NB4 (cell line): ENCODE measurements at regions not wholly inside any gene's neighbourhood (a gene's known extent, or its start where the extent isn't known, plus 50 kb on each side); places are given as distances from the start of the nearest gene placed in this dataset.
"Not testable (repeated sequence)": the region's sequence is repeated elsewhere in the genome, so short reads cannot be mapped to it uniquely, and the experiment has no call there.

Experiments
- DNase-seq: peaks from one replicate; pipeline ENCODE4 v3.0.0; 2010; ENCODE audit warnings: low read depth
- H3K4me3 ChIP-seq: one replicate; pipeline ENCODE4 v1.5.1; 2011; ENCODE audit warnings: mild to moderate bottlenecking, low read depth, low read length, moderate library complexity
- MYC ChIP-seq: IDR thresholded peaks from 2 replicates; pipeline ENCODE4 v1.6.1; 2011; ENCODE audit warnings: low read depth, low read length
- POLR2A ChIP-seq: IDR thresholded peaks from 2 replicates; pipeline ENCODE4 v1.6.1; 2011; ENCODE audit warnings: mild to moderate bottlenecking; ENCODE audit not compliant: insufficient read length; ENCODE audit errors: extremely low read depth
- TF ChIP-seq, protein P1 (sequence below): IDR thresholded peaks from one replicate; pipeline ENCODE4 v1.5.1; 2012; ENCODE audit warnings: low read depth, low read length
- TF ChIP-seq, protein P2 (sequence below): IDR thresholded peaks from 2 replicates; pipeline ENCODE4 v1.6.1; 2011; ENCODE audit warnings: low read depth, low read length

GRCh38 chr19:34034318-34034846, 137.9 kb upstream of the LSM14A start:
- TF ChIP-seq POLR2A (no peak), MYC (no peak)
- TF ChIP-seq, protein P1, sequence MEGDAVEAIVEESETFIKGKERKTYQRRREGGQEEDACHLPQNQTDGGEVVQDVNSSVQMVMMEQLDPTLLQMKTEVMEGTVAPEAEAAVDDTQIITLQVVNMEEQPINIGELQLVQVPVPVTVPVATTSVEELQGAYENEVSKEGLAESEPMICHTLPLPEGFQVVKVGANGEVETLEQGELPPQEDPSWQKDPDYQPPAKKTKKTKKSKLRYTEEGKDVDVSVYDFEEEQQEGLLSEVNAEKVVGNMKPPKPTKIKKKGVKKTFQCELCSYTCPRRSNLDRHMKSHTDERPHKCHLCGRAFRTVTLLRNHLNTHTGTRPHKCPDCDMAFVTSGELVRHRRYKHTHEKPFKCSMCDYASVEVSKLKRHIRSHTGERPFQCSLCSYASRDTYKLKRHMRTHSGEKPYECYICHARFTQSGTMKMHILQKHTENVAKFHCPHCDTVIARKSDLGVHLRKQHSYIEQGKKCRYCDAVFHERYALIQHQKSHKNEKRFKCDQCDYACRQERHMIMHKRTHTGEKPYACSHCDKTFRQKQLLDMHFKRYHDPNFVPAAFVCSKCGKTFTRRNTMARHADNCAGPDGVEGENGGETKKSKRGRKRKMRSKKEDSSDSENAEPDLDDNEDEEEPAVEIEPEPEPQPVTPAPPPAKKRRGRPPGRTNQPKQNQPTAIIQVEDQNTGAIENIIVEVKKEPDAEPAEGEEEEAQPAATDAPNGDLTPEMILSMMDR, result no peak
- TF ChIP-seq, protein P2, sequence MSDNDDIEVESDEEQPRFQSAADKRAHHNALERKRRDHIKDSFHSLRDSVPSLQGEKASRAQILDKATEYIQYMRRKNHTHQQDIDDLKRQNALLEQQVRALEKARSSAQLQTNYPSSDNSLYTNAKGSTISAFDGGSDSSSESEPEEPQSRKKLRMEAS, result no peak

DNA sequence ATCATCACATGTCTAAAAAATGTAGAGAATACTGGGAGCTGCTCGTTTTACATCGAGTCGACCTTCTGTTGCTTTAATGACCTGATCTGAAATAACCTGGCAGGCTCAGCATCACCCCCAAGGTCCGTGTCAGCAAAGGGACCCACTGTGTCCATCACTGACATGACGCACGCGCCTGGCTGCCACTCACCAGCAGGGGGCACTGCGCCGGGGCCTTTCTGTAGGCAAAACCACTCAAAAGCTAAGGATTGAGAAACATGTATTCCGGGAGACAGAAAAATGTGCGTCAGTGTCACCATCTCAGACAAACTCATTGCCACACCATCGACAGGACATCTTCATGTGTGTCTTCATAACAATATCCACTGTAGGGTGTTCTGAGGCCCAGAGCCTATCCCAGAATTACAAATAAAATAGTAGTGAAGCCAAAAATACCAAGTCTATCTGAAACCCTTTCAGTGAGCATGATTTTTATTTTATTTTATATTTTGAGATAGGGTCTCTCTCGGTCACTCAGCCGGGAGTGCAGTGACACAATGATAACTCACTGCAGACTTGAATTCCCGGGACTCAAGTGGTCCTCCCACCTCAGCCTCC, 130.3 kb upstream of the LSM14A start:
- DNase-seq, result peak; percentile 70
- no peak overlapping the region for H3K4me3 ChIP-seq
- peak; percentile 48; the same call in 1 of the 2 replicates for TF ChIP-seq MYC
- TF ChIP-seq, protein P2, result peak; percentile 68; the same call in 1 of the 2 replicates
- no peak for TF ChIP-seq POLR2A
- TF ChIP-seq, protein P1, result peak; percentile 87

More at GRCh38 chr19:34034318-34034846, 137.9 kb upstream of the LSM14A start:
- DNase-seq, result no peak
- H3K4me3 ChIP-seq, result no peak overlapping the region

- no peak overlapping the region for H3K4me3 ChIP-seq
- TF ChIP-seq, protein P2, result no peak
- no peak for TF ChIP-seq POLR2A
- TF ChIP-seq, protein P1, result no peak
- TF ChIP-seq MYC, result no peak
- DNase-seq, result no peak
Observed at GRCh38 chr19:34044021-34044420, 128.3 kb upstream of the LSM14A start.

GRCh38 chr19:34049944-34050343, 122.4 kb upstream of the LSM14A start:
- no peak for TF ChIP-seq POLR2A
- TF ChIP-seq, protein P1, result no peak
- H3K4me3 ChIP-seq, result no peak overlapping the region
- DNase-seq, result no peak

DNA sequence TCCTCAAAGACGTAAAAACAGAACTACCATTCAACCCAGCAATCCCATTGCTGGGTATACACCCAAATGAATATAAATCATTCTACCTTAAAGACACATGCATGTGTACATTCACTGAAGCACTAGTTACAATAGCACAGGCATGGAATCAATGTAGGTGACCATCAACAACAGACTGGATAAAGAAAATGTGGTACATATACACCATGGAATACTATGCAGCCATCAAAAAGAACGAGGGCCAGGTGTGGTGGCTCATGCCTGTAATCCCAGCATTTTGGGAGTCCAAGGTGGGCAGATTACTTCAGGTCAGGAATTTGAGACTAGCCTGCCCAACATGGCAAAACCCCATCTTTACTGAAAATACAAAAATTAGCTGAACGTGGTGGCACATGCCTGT, 121.9 kb upstream of the LSM14A start:
- not testable (repeated sequence) for H3K4me3 ChIP-seq, DNase-seq

DNA sequence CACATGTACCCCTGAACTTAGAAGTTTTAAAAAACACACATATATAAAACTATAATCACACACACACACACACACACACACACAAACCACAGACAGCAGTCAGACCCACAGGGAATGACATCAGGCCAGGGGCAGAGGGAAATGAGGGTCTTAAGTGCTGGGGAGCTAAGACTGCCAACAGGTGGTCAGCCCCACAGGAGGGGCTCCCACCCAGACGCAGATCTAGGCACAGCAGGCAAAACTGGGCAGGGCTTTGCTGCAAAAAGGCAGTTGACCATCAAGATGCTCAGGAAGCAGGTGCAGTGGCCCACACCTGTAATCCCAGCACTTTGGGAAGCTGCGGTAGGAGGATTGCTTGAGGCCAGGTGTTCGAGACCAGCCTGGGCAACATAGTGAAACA, 121.0 kb upstream of the LSM14A start:
- DNase-seq, result no peak
- TF ChIP-seq, protein P1, result no peak
- TF ChIP-seq, protein P2, result no peak
- TF ChIP-seq MYC, result no peak
- no peak for TF ChIP-seq POLR2A
- H3K4me3 ChIP-seq, result no peak overlapping the region
